WERI-Rb-1 (cell line): ENCODE measurements at regions not wholly inside any gene's neighbourhood (a gene's known extent, or its start where the extent isn't known, plus 50 kb on each side); places are given as distances from the start of the nearest gene placed in this dataset.

Source experiments
- DNase-seq: peaks from one replicate; pipeline ENCODE4 v3.0.0-alpha.2; 2020
- H3K27ac ChIP-seq: fragments of 250-450 bp; sonication (Bioruptor Pico); 2 replicates; pipeline ENCODE4 v1.5.1; 2020; ENCODE audit warnings: mild to moderate bottlenecking, moderate library complexity
- H3K27me3 ChIP-seq: fragments of 250-450 bp; sonication (Bioruptor Pico); 2 replicates; pipeline ENCODE4 v1.5.1; 2021; ENCODE audit warnings: mild to moderate bottlenecking, low read depth, moderate library complexity; ENCODE audit not compliant: insufficient read depth, severe bottlenecking
- H3K36me3 ChIP-seq: fragments of 250-450 bp; sonication (Bioruptor Pico); 2 replicates; pipeline ENCODE4 v1.5.1; 2020; ENCODE audit warnings: mild to moderate bottlenecking, moderate library complexity
- H3K4me3 ChIP-seq: 2 replicates; pipeline ENCODE4 v1.5.1; 2011; ENCODE audit warnings: low read depth, mild to moderate bottlenecking, control low read depth, low read length
- H3K9me3 ChIP-seq: fragments of 250-450 bp; sonication (Bioruptor Pico); 2 replicates; pipeline ENCODE4 v1.5.1; 2021; ENCODE audit warnings: mild to moderate bottlenecking, moderate library complexity; ENCODE audit not compliant: severe bottlenecking
- TF ChIP-seq, protein P1 (sequence below): IDR thresholded peaks from 2 replicates; pipeline ENCODE4 v1.5.1; 2011; ENCODE audit warnings: low read depth, mild to moderate bottlenecking, control low read depth, inconsistent platforms, low read length

- no peak for DNase-seq
- Histone ChIP-seq H3K9me3 (no peaks in the 10 kb centered on the region), H3K27ac (no peak overlapping the region), H3K36me3 (no peaks in the 10 kb centered on the region), H3K27me3 (no peaks in the 10 kb centered on the region), H3K4me3 (no peak overlapping the region)
- TF ChIP-seq, protein P1, sequence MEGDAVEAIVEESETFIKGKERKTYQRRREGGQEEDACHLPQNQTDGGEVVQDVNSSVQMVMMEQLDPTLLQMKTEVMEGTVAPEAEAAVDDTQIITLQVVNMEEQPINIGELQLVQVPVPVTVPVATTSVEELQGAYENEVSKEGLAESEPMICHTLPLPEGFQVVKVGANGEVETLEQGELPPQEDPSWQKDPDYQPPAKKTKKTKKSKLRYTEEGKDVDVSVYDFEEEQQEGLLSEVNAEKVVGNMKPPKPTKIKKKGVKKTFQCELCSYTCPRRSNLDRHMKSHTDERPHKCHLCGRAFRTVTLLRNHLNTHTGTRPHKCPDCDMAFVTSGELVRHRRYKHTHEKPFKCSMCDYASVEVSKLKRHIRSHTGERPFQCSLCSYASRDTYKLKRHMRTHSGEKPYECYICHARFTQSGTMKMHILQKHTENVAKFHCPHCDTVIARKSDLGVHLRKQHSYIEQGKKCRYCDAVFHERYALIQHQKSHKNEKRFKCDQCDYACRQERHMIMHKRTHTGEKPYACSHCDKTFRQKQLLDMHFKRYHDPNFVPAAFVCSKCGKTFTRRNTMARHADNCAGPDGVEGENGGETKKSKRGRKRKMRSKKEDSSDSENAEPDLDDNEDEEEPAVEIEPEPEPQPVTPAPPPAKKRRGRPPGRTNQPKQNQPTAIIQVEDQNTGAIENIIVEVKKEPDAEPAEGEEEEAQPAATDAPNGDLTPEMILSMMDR: no peak
These were observed 59.9 kb upstream of the CORO2B start for GRCh38 chr15:68518785-68519430.

DNA sequence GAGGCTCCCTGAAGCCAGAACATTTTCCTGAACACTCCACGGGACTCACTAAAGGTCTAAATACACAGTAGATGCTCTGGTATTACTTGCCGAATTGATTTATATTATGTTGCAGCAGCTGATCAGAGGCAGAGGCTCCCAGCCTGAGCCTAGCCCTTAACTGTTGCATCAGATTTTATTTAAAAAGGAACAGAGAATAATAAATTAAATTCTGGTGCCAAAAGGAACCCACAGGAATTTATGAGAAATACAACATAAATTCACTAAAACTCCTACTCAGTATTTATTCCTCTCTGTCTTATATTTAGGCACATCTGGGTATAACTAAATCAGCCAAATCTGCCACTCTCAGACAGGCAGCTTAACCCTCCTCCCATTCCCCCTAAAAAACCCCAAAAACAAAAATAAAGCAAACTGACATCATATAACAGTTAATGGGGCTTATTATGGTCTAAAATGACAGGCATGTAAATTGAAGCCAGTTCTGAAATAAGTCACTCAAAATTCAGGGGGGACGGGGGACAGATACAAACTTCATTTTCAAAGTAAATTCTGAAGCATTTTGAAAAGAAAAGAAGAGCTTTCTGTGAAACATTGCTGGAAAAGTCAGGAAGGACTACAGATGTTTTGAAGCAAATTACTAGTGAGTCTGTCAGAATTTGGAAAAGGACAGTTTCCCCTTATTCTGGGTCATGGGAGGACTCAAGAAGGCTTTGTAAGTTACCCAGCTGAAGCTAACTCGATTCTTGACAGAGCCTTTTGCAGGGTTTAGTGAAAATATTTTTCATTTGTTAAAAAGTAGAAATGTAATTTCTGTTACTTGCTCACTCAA is 53.8 kb upstream of the CORO2B start:
- Histone ChIP-seq H3K27ac (no peak overlapping the region), H3K9me3 (no peaks in the 10 kb centered on the region), H3K27me3 (no peaks in the 10 kb centered on the region), H3K4me3 (no peak overlapping the region), H3K36me3 (no peaks in the 10 kb centered on the region)
- DNase-seq: no peak
- TF ChIP-seq, protein P1: no peak

DNA sequence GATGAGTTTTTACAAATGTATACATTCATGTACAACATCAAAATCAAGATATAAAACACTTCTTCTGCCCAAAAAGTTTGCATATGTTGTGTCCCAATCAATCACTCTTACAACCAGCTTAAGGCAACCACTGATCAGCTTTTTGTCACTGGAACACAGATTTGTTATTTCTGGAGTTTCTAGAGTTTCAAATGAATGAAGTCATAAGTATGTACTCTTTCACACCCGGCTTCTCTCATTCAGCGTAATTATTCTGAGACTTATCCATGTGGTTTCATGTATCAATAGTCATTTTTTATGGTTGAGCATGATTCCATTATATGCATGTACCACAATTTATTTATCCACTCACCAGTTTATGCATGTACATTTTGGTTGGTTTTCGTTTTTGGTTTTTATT is 53.0 kb upstream of the CORO2B start:
- Histone ChIP-seq H3K27me3 (no peaks in the 10 kb centered on the region), H3K36me3 (no peaks in the 10 kb centered on the region), H3K27ac (no peak overlapping the region), H3K9me3 (no peaks in the 10 kb centered on the region), H3K4me3 (no peak overlapping the region)
- TF ChIP-seq, protein P1: no peak
- DNase-seq: no peak

GRCh38 chr15:68526269-68526668 is 52.5 kb upstream of the CORO2B start:
- Histone ChIP-seq H3K9me3 (no peaks in the 10 kb centered on the region), H3K27me3 (no peaks in the 10 kb centered on the region), H3K4me3 (no peak overlapping the region), H3K36me3 (no peaks in the 10 kb centered on the region), H3K27ac (no peak overlapping the region)
- TF ChIP-seq, protein P1: no peak
- DNase-seq: no peak

GRCh38 chr15:68526784-68527183 is 52.0 kb upstream of the CORO2B start:
- no peak for DNase-seq
- Histone ChIP-seq H3K36me3 (no peaks in the 10 kb centered on the region), H3K27ac (no peak overlapping the region), H3K4me3 (no peak overlapping the region), H3K27me3 (no peaks in the 10 kb centered on the region), H3K9me3 (no peaks in the 10 kb centered on the region)
- TF ChIP-seq, protein P1: no peak
